ENCODE measurements at regions not wholly inside any gene's neighbourhood (a gene's known extent, or its start where the extent isn't known, plus 50 kb on each side); places are given as distances from the start of the nearest gene placed in this dataset.

GRCh38 chr10:4569151-4569550, 256.9 kb upstream of the AKR1E2 start:
- no peak for DNase-seq

- DNase-seq = no peak
These were observed 257.3 kb upstream of the AKR1E2 start for GRCh38 chr10:4568731-4569130.

DNA sequence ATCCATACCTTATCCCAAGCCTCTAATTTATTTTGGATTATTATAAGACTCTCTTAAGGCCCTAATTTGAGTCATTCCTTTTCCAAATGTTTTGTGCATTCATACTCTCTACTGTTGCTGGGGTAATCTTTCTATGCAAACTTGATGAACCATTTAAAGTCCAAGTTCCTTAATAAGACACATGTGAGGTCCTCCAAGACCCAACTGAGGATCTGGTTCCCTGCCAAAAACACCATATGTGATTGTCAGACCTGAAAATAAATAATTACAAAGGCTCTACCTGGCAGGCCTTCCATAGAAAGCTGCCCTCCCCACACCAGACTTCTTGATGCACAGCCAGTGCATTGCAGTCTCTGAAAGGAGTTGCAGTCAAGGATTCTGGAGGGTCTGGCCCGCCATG, 257.9 kb upstream of the AKR1E2 start:
- peak in 1 of 2 experiments; percentile 64 for DNase-seq

DNA sequence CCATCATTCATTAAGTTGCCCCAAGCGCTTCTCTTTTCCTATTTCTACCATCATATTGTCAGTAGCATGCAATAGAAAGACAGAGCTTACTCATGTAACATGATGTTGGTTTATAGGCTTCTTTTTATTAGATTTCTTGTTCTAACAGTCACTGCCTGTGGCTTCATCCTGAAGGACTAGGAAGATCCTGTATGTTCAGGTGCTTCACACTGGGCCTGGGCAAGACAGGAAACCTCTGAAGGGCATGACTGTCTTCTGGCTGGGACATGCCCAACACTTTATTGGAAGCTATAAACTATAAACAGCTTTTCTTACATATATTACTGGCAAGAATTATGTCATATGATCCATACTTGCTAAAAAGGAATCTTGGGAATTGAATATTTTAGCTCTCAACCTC, 258.4 kb upstream of the AKR1E2 start:
- no peak for DNase-seq

GRCh38 chr10:4566011-4566410, 260.0 kb upstream of the AKR1E2 start:
- no peak for DNase-seq

GRCh38 chr10:4561296-4561695, 264.7 kb upstream of the AKR1E2 start:
- no peak for DNase-seq

DNA sequence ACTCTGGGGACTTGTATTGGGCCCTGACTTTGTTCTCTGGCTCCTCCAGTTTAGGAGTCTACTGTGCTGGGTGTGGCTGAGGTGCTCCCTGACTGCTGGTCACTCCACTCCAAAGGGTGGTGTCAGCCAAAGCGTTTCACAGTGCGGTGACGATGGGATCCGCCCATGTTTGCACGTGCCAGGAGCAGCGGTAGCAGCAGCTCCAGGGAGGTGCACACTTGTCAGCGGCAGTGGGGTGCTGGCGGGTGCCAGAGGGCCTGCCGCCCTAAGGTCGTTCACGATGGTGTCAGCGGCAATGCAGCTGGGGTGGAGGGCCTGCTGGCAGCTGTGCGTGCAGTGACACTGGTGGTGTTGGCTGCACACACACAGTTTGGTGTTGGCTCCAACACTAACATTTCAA, 268.5 kb upstream of the AKR1E2 start:
- DNase-seq = no peak

DNA sequence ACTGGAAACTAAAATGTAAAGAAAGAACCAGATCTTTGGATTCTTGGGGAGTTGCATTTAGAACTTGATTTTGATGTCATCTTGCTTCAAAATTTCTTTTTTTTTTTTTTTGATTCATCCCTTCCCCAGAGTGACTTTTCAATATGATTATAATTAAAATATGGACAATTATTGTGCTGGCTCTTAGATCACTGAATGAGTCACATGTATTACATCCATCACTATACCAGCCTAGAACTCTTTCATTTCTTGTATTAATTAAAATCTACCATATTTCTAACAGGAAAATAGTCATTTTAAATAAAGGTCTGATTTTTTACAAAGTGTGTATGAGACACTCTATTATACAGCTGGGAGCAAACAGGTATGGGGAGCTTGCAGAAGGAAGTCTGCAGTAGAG, 269.5 kb upstream of the AKR1E2 start:
- no peak for DNase-seq

- no peak for DNase-seq
These were observed 270.1 kb upstream of the AKR1E2 start for GRCh38 chr10:4555920-4556319.

- no peak for DNase-seq
These were observed 276.8 kb upstream of the AKR1E2 start for GRCh38 chr10:4549139-4549653.

- DNase-seq = no peak
These were observed 279.1 kb upstream of the AKR1E2 start for GRCh38 chr10:4546931-4547330.

GRCh38 chr10:4546500-4546899, 279.5 kb upstream of the AKR1E2 start:
- DNase-seq = no peak

GRCh38 chr10:4545062-4545461, 280.9 kb upstream of the AKR1E2 start:
- no peak for DNase-seq

DNA sequence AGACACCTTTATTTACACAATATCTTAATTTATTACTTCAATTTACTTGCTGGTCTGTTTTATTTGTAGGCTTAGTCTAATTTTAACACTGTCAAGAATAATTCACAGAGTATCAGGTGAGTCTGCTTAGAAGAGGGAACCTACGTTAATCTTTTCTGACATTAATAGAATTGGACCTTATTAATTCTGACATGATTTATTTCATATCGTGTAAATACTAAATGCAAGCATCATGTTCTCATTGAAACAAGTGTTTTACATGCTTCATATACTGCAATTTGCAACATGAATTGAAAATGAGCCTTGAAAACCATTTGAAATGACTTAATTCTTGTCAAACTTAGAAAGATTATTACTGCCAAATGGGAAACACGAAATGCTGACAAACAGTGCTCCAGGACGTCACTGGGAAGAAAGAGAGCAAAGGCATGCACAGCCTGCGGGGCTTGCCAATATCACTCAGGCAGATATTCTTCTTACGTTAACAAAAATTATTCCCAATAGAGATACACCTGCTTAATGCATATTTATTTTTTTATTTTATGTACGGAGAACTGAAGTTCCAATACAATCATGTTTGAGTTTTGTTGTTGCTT, 282.0 kb upstream of the AKR1E2 start:
- DNase-seq = no peak

GRCh38 chr10:4541292-4541691, 284.7 kb upstream of the AKR1E2 start:
- DNase-seq = no peak

GRCh38 chr10:4538016-4538415, 288.0 kb upstream of the AKR1E2 start:
- no peak for DNase-seq

DNA sequence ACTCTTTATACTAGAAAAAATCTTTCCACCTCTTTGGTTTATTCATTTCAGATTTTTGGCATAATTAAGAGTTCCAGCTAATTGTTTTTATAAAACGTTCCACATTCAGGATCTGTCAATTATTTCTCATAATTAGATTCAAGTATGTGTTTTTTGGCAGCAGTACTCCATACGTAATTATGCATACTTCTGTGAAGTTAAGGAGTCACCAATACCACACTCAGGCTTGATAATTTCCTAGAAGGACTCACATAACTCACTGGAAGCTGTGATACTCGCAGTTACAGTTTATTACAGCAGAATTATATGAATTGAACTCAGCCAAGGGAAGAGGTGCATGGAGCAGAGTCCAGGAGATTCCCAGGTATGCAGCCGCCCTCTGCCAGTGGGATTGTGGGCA, 290.5 kb upstream of the AKR1E2 start:
- DNase-seq = peak in 1 of 2 experiments; percentile 46

GRCh38 chr10:4533621-4534020, 292.4 kb upstream of the AKR1E2 start:
- peak; percentile 44 to 71 for DNase-seq

- peak; percentile 23 to 56 for DNase-seq
These were observed 293.0 kb upstream of the AKR1E2 start for GRCh38 chr10:4532976-4533375.

DNA sequence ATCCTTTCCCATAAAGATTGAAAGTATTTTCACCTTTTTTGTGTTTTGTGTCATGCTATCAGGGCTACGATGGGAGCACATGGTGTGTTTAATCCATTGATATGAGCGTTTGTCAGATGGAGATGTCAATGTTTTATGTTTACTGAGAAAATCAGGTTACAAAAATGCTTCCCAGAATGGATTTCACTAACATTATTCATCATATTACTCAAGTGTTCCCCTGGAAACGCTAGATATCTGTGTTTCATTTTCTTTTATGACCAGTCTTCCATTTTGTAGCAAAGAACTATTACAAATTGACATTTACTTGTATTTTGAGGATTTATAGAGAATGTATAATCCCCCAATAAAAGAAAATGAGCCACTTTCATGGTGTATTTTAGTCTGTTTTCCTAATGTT, 293.5 kb upstream of the AKR1E2 start:
- peak in 1 of 2 experiments; percentile 39 for DNase-seq

GRCh38 chr10:4532011-4532410, 294.0 kb upstream of the AKR1E2 start:
- DNase-seq = no peak

DNA sequence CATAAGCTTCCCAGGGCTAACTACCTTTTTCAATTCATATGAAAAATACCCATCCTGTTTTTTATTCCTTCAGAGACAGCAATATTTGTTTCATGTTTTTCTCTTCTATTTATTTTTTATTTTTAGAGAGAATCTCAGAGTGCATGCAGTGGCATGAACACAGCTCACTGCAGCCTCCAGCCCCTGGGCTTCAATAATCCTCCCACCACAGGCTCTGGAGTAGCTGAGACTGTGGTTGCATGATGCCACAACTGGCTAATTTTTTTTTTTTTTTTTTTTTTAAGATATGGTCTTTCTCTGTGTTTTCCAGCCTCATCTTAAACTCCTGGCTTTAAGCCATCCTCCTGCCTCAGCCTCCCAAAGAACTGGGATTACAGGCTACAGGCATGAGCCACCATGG, 296.7 kb upstream of the AKR1E2 start:
- no peak for DNase-seq

DNA sequence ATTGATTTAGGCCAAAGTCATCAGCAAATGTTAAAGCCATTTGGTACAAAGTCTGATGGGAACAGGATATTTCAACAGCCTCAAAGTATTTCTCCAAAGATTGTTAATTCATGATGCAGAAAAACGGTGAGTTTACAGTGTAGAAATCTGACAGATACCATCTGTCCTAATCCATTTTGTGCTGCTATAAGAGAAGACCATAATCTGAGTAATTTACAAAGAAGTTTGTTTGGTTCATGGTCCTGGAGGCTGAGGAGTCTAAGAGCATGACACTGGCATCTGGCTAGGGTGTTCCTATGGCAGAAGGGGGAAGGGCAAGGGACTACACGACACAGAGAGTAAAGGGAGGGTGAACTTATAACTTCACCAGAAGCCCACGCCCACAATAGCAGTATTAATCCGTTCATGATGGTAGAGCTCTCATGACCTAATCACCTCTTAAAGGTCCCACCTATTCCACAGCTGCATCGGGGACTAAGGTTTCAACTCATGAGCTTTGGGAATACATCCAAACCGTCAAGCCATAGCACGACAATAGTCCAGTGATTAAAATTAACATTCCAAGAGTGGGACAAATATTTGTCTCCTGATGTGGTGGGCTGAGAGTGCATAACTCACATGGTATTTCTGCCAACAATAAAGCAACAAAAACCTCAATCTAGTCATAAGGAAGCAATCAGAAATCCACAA, 298.6 kb upstream of the AKR1E2 start:
- DNase-seq = peak in 1 of 2 experiments; percentile 33

DNA sequence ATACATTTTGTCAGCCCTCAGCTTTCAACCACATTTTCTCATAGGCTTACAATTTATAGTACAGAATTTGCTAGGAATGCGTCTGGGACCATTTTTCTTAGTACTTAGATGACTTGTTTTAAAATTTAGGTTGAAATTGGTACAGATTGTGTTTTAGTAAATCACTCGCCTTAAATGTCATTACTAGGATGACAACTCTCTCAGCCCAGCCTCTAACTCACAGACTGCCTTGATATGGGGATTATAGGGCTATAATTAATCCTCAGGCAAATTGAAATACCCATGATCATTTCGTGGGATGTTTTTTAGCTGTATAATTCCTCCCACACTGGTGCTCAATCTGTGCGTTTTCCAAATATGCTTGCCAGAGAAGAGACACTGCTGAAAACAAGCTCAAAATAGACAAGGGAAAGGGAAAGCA, 299.7 kb upstream of the AKR1E2 start:
- DNase-seq = no peak

- DNase-seq = no peak
These were observed 300.9 kb upstream of the AKR1E2 start for GRCh38 chr10:4525103-4525502.

Data from NCI-H446 (cell line).